ENCODE measurements at regions not wholly inside any gene's neighbourhood (a gene's known extent, or its start where the extent isn't known, plus 50 kb on each side); places are given as distances from the start of the nearest gene placed in this dataset.
"Not testable (repeated sequence)": the region's sequence is repeated elsewhere in the genome, so short reads cannot be mapped to it uniquely, and the experiment has no call there.

GRCh38 chr5:135738564-135738875 is 95.9 kb upstream of the SLC25A48 start:
- DNase-seq (ENCODE audit: low read depth) = no peak
- TF ChIP-seq, protein P1, sequence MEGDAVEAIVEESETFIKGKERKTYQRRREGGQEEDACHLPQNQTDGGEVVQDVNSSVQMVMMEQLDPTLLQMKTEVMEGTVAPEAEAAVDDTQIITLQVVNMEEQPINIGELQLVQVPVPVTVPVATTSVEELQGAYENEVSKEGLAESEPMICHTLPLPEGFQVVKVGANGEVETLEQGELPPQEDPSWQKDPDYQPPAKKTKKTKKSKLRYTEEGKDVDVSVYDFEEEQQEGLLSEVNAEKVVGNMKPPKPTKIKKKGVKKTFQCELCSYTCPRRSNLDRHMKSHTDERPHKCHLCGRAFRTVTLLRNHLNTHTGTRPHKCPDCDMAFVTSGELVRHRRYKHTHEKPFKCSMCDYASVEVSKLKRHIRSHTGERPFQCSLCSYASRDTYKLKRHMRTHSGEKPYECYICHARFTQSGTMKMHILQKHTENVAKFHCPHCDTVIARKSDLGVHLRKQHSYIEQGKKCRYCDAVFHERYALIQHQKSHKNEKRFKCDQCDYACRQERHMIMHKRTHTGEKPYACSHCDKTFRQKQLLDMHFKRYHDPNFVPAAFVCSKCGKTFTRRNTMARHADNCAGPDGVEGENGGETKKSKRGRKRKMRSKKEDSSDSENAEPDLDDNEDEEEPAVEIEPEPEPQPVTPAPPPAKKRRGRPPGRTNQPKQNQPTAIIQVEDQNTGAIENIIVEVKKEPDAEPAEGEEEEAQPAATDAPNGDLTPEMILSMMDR (IDR thresholded peaks at IDR 0.05; ENCODE audit: control insufficient read depth, insufficient read depth, low read depth, low read length, missing control alignments) = no peak
- H3K4me3 ChIP-seq (ENCODE audit: control insufficient read depth, low read depth, low read length) = no peak overlapping the region

GRCh38 chr5:135737701-135738563 is 96.5 kb upstream of the SLC25A48 start:
- TF ChIP-seq, protein P1 (IDR thresholded peaks at IDR 0.05; ENCODE audit: control insufficient read depth, insufficient read depth, low read depth, low read length, missing control alignments) = no peak
- DNase-seq (ENCODE audit: low read depth) = no peak
- no peak overlapping the region for H3K4me3 ChIP-seq (ENCODE audit: control insufficient read depth, low read depth, low read length)

DNA sequence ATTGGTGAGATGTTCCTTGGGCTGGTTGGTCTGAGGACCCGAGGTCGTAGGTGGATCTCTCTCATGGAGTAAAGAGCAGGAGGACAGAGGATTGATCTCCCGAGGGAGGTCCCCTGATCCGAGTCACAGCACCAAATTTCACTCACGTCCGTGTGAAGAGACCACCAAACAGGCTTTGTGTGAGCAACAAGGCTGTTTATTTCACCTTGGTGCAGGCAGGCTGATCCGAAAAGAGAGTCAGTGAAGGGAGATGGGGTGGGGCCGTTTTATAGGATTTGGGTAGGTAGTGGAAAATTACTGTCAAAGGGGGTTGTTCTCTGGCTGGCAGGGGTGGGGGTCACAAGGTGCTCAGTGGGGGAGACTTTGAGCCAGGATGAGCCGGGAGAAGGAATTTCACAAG is 97.5 kb upstream of the SLC25A48 start:
- not testable (repeated sequence) for H3K4me3 ChIP-seq (ENCODE audit: control insufficient read depth, low read depth, low read length); DNase-seq (ENCODE audit: low read depth)

- no peak overlapping the region for H3K4me3 ChIP-seq (ENCODE audit: control insufficient read depth, low read depth, low read length)
- DNase-seq (ENCODE audit: low read depth) = no peak
- TF ChIP-seq, protein P1 (IDR thresholded peaks at IDR 0.05; ENCODE audit: control insufficient read depth, insufficient read depth, low read depth, low read length, missing control alignments) = no peak
These were observed 98.6 kb upstream of the SLC25A48 start for GRCh38 chr5:135735831-135736230.

GRCh38 chr5:135734956-135735355 is 99.5 kb upstream of the SLC25A48 start:
- DNase-seq (ENCODE audit: low read depth); H3K4me3 ChIP-seq (ENCODE audit: control insufficient read depth, low read depth, low read length): not testable (repeated sequence)

- H3K4me3 ChIP-seq (ENCODE audit: control insufficient read depth, low read depth, low read length); DNase-seq (ENCODE audit: low read depth): not testable (repeated sequence)
These were observed 103.4 kb upstream of the SLC25A48 start for GRCh38 chr5:135731034-135731433.

DNA sequence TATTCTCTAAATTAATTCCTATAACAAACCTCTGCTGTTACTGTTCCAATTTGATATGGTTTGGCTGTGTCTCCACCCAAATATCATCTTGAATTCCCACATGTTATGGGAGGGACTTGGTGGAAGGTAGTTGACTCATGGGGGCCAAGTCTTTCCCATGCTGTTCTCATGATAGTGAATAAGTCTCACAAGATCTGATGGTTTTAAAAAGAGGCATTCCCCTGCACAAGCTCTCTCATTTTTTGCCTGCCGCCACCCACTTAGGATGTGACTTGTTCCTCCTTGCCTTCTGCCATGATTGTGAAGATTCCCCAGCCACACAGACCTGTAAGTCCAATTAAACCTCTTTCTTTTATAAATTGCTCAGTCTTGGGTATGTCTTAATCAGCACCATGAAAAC is 104.3 kb upstream of the SLC25A48 start:
- DNase-seq (ENCODE audit: low read depth); H3K4me3 ChIP-seq (ENCODE audit: control insufficient read depth, low read depth, low read length): not testable (repeated sequence)

DNA sequence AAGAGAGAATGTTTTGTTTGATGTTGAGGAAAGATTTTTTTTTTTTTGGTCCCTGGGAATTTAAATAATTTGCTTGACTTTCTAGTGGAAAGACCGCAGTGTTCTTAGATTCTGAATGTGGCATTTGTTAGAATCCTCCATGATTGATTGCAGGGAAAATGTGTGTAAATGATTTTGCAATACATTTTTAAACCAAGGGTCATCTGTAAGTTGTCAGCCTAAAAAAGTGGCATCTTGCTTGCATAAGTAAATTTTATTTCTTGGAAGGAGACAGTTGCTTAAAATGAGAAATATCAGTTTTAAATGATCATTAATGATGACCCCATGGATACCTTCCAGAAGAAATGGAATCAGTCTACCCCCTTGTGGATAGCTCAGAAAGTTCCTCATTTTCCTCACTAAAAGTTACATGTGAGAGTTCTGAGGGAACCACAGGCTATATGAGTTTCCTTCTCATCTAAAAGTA is 105.1 kb upstream of the SLC25A48 start:
- TF ChIP-seq, protein P1 (IDR thresholded peaks at IDR 0.05; ENCODE audit: control insufficient read depth, insufficient read depth, low read depth, low read length, missing control alignments) = peak; percentile 13
- H3K4me3 ChIP-seq (ENCODE audit: control insufficient read depth, low read depth, low read length) = no peak overlapping the region
- no peak for DNase-seq (ENCODE audit: low read depth)

DNA sequence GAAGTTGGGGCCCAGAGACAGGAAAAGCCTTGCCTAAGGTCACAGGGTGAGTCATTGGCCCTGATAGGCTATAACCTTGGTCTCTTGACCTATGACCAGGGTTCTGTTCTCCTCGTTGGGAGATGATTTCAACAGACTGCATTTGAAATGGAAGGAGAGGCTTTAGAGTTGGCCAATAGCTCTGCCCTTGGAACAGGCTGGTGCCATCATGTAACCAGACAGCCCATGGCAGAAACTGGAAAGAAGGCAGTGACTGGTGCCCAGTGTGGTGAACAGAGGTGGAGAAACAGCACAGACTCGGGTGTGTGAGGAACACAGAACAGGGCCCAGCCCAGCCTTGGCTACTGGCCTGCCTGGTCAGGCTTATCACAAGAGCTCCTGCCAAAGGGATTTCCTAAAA is 109.8 kb upstream of the SLC25A48 start:
- H3K4me3 ChIP-seq (ENCODE audit: control insufficient read depth, low read depth, low read length) = no peak overlapping the region
- no peak for DNase-seq (ENCODE audit: low read depth)
- TF ChIP-seq, protein P1 (IDR thresholded peaks at IDR 0.05; ENCODE audit: control insufficient read depth, insufficient read depth, low read depth, low read length, missing control alignments) = no peak
